ENCODE measurements at regions not wholly inside any gene's neighbourhood (a gene's known extent, or its start where the extent isn't known, plus 50 kb on each side); places are given as distances from the start of the nearest gene placed in this dataset.

GRCh38 chr11:115067471-115067870, 389.1 kb downstream of the NXPE2 start (continued):
- TF ChIP-seq RAD21 (IDR thresholded peaks at IDR 0.05; ENCODE audit: low read depth) (no peak), JUND (IDR thresholded peaks at IDR 0.05) (no peak)

GRCh38 chr11:115067900-115068530, 389.7 kb downstream of the NXPE2 start:
- H3K27me3 ChIP-seq (ENCODE audit: insufficient read depth, low read length) = no peaks in the 10 kb centered on the region
- no peaks in the 10 kb centered on the region for H4K20me1 ChIP-seq (ENCODE audit: insufficient read depth)
- H3K36me3 ChIP-seq (ENCODE audit: control insufficient read depth in 1 of 2, insufficient read depth in 2 of 2, low read length in 2 of 2) = no peaks in the 10 kb centered on the region
- no peaks in the 10 kb centered on the region for H3K79me2 ChIP-seq (ENCODE audit: insufficient read depth, low read length)
- no peak for DNase-seq (ENCODE audit: low read depth, low spot score)
- H3K27ac ChIP-seq (ENCODE audit: low read depth, low read length) = no peak overlapping the region
- no peak overlapping the region for H3K4me3 ChIP-seq (replicated peaks in 1 of 2; ENCODE audit: low read depth in 1 of 2, low read length in 2 of 2)
- BruUV-seq (replicated peaks) = no TSS peak
- H3K9ac ChIP-seq (ENCODE audit: low read length) = no peak overlapping the region
- no peak overlapping the region for H2AFZ ChIP-seq (ENCODE audit: low read depth, low read length, poor library complexity, severe bottlenecking)
- ChIA-PET RAD21 (ENCODE audit: low non-redundant PET in 1 of 2, low total read pairs in 2 of 2, uncharacterized antibody in 2 of 2, unreplicated experiment in 2 of 2) (no interaction called here), POLR2A (no interaction called here), CTCF (no interaction called here)
- H3K9me3 ChIP-seq (ENCODE audit: control insufficient read depth in 1 of 2, insufficient read depth in 1 of 2, low read depth in 1 of 2, low read length in 2 of 2) = peaks cover 0 to 5% of the 10 kb centered on the region in 2 experiments; a peak in 2 of 4 replicates
- H3K4me1 ChIP-seq (ENCODE audit: control insufficient read depth in 1 of 2, insufficient read depth in 2 of 2, low read length in 2 of 2) = no peaks in the 10 kb centered on the region
- ATAC-seq = no peak
- intact Hi-C loops (cut with micrococcal nuclease) = no loop called here
- H3K4me2 ChIP-seq (ENCODE audit: low read length) = no peak overlapping the region
- no peaks in the 10 kb centered on the region for H3K9me2 ChIP-seq (ENCODE audit: insufficient read depth)
- TF ChIP-seq POLR2AphosphoS5 (IDR thresholded peaks at IDR 0.05; ENCODE audit: low read depth, low read length) (no peak), CEBPB (IDR thresholded peaks at IDR 0.05; ENCODE audit: low read depth) (no peak), ZNF274 (IDR thresholded peaks at IDR 0.05; ENCODE audit: low read depth, low read length) (no peak), RAD21 (IDR thresholded peaks at IDR 0.05; ENCODE audit: low read depth) (no peak), MAX (IDR thresholded peaks at IDR 0.05) (no peak), SRF (IDR thresholded peaks at IDR 0.05; ENCODE audit: low read depth) (no peak), EZH2 (IDR thresholded peaks at IDR 0.05) (no peak), ELF1 (IDR thresholded peaks at IDR 0.05; ENCODE audit: borderline replicate concordance, low read depth) (no peak), ATF3 (IDR thresholded peaks at IDR 0.05) (no peak), YY1 (IDR thresholded peaks at IDR 0.05; ENCODE audit: extremely low read depth, insufficient replicate concordance, low read depth, low read length) (no peak), ZBTB33 (IDR thresholded peaks at IDR 0.05; ENCODE audit: extremely low read depth, insufficient replicate concordance, low read length) (no peak), TCF7L2 (IDR thresholded peaks at IDR 0.05; ENCODE audit: borderline replicate concordance, extremely low read depth, insufficient read depth, insufficient read length) (no peak), EGR1 (IDR thresholded peaks at IDR 0.05; ENCODE audit: low read depth) (no peak), EZH2phosphoT487 (IDR thresholded peaks at IDR 0.05; ENCODE audit: borderline replicate concordance) (no peak), SP1 (IDR thresholded peaks at IDR 0.05; ENCODE audit: low read depth) (no peak), POLR2A (IDR thresholded peaks at IDR 0.05; ENCODE audit: borderline replicate concordance, extremely low read depth, insufficient read depth, insufficient read length) (no peak), FOSL1 (IDR thresholded peaks at IDR 0.05; ENCODE audit: low read depth) (no peak)

Measured in HCT116 (cell line).